Bronchial epithelial cell (primary cell): ENCODE measurements at regions not wholly inside any gene's neighbourhood (a gene's known extent, or its start where the extent isn't known, plus 50 kb on each side); places are given as distances from the start of the nearest gene placed in this dataset.
A peak's percentile ranks its signal among the peaks of the same experiment; 100 is the strongest.

Experiments used
- DNase-seq: peaks from one replicate; pipeline ENCODE4 v3.0.0-alpha.2; 2010; ENCODE audit warnings: low read depth
- FAIRE-seq: peaks from 2 replicates; lab custom pipeline; 2011; peaks lifted over from hg19 to GRCh38; lab: Jason Lieb, UNC
- H3K27me3 ChIP-seq: 2 replicates; pipeline ENCODE4 v1.5.1; 2011; ENCODE audit warnings: low read length; ENCODE audit not compliant: control insufficient read depth, insufficient read depth
- H3K36me3 ChIP-seq: 2 replicates; pipeline ENCODE4 v1.5.1; 2011; ENCODE audit warnings: low read length; ENCODE audit not compliant: control insufficient read depth, insufficient read depth
- H3K4me3 ChIP-seq: 2 replicates; pipeline ENCODE4 v1.5.1; 2011; ENCODE audit warnings: mild to moderate bottlenecking, low read depth, low read length, control low read depth
- TF ChIP-seq, protein P1 (sequence below): IDR thresholded peaks from 2 replicates; pipeline ENCODE4 v1.5.1; 2011; ENCODE audit warnings: mild to moderate bottlenecking, moderate library complexity, low read length, control low read depth, inconsistent platforms; ENCODE audit not compliant: insufficient read depth, severe bottlenecking

DNA sequence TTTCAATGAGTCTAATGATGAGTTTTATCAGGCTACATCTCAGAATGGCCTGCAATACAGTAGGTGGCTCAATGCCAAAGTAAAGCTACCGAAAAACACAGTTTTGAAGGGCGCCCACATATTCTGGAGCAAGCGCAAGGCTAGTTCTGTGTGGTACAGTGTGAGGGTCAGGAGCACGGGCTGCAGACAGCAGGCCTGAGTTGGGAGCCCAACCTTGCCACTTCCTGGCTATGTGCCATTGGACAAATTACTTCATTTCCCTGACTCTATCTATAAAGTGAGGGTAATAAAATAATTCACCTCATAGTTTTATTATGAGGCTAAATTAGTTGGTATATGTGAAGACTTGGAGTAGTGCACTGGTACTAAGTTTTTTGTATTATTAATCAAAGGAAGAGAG, 150.7 kb downstream of the OPN5 start:
- DNase-seq, result no peak
- TF ChIP-seq, protein P1, sequence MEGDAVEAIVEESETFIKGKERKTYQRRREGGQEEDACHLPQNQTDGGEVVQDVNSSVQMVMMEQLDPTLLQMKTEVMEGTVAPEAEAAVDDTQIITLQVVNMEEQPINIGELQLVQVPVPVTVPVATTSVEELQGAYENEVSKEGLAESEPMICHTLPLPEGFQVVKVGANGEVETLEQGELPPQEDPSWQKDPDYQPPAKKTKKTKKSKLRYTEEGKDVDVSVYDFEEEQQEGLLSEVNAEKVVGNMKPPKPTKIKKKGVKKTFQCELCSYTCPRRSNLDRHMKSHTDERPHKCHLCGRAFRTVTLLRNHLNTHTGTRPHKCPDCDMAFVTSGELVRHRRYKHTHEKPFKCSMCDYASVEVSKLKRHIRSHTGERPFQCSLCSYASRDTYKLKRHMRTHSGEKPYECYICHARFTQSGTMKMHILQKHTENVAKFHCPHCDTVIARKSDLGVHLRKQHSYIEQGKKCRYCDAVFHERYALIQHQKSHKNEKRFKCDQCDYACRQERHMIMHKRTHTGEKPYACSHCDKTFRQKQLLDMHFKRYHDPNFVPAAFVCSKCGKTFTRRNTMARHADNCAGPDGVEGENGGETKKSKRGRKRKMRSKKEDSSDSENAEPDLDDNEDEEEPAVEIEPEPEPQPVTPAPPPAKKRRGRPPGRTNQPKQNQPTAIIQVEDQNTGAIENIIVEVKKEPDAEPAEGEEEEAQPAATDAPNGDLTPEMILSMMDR, result no peak
- no peak overlapping the region for H3K4me3 ChIP-seq
- no peaks in the 10 kb centered on the region for H3K36me3 ChIP-seq
- no peaks in the 10 kb centered on the region for H3K27me3 ChIP-seq
- no peak for FAIRE-seq

DNA sequence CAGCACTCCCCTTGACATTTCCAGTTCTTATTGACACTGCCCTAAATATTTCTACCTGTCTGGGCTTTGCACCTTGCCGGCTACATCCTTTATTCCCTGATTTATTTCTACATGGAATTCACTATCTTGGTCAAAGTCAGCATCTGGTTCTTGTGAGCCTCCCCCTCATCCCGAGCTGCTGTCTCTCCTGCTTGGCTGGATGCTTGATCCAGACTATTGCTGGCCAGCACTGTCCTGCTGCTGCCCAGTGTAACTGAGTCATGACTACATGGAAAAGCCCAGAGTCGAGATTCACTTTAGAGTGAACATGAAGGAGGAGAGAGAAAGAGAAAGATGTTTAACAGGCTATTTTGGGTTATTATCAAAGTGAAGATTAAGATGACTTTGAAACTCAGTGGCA, 142.2 kb downstream of the OPN5 start:
- Histone ChIP-seq H3K4me3 (no peak overlapping the region), H3K27me3 (no peaks in the 10 kb centered on the region), H3K36me3 (no peaks in the 10 kb centered on the region)
- DNase-seq, result no peak
- TF ChIP-seq, protein P1, result no peak
- peak; percentile 23 for FAIRE-seq

DNA sequence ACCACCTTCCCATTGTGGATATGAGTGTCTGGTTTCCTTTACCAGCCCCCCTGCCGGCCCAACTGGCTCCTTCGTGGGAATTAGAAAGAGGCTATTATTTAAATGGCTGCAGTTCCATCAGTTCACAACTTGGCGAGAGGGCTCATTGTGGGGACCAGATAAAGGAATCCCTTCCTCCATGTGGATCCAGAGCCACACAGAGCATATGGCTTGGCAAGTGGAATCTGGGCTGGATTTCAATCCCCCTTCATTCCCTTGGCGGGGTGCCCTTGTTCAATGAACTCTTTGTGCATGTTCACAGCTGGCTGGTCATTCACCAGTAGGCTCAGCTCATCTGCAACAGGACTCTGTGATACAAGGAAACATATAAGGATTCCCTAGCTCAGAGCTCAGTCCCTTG, 140.6 kb downstream of the OPN5 start:
- no peak for DNase-seq
- H3K4me3 ChIP-seq, result no peak overlapping the region
- FAIRE-seq, result no peak
- no peaks in the 10 kb centered on the region for H3K36me3 ChIP-seq
- TF ChIP-seq, protein P1, result no peak
- H3K27me3 ChIP-seq, result no peaks in the 10 kb centered on the region

DNA sequence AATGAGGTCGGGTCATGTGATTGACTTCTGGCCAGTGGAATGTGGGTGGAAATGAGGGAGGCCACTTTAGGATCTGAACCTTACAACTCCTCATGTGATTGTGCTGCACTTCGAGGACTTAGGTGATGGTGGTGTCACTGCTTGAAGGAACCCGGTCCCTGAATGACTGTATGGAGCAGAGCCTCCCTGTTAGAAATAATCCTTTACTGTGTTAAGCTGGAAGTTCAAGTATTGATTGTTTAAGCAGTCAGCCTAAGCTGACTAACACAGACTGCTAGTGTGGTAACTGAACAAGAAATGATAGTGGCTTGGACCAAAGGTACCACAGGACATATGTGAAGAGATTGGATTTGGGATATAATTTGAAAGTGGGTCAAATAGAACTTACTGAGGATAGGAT, 138.0 kb downstream of the OPN5 start:
- TF ChIP-seq, protein P1, result no peak

DNA sequence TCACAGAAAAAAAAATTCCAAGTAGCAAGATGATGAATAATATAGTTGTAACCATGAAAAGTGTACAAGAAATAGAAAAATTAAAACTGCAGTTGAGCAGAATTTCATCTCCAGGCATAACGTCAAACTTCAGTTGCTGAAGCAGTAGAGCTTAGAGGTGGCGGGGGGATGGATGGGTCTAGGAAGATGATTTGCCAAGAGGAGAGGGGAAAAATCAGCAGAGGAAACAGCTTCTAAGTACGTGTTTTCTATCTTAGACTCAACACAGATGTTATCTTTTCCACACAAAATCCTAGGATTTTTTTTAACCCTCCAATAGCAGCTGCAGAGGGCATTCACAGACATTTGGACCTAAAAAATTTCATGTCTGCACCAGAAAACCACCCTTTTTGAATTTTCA, 136.0 kb downstream of the OPN5 start:
- Histone ChIP-seq H3K27me3 (no peaks in the 10 kb centered on the region), H3K36me3 (no peaks in the 10 kb centered on the region), H3K4me3 (no peak overlapping the region)
- DNase-seq (no peak), FAIRE-seq (no peak)
- TF ChIP-seq, protein P1, result no peak

More for the DNA sequence above, 138.0 kb downstream of the OPN5 start:
- FAIRE-seq, result peak; percentile 60
- DNase-seq, result no peak
- Histone ChIP-seq H3K4me3 (no peak overlapping the region), H3K36me3 (no peaks in the 10 kb centered on the region), H3K27me3 (no peaks in the 10 kb centered on the region)

DNA sequence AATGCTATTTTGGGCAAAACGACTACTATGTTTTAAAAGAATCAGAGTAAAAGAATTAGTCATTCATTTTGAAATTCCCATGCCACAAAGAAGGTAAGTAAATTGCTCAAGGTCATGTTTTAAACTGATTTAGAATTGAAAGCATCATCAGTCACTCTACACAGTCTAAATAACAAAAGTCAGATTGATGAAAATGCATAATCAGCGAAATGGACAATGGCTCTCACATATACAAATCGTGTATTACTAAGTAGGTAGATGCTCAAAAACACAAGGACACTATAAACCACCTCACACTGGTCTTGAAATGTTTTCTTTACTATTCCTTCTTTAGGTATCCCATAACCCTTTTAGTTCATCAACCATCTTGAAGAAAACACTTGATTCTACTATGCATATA, 135.4 kb downstream of the OPN5 start:
- TF ChIP-seq, protein P1, result no peak
- Histone ChIP-seq H3K4me3 (no peak overlapping the region), H3K27me3 (no peaks in the 10 kb centered on the region), H3K36me3 (no peaks in the 10 kb centered on the region)
- FAIRE-seq (no peak), DNase-seq (no peak)
